Neural progenitor cell (in vitro differentiated cells): ENCODE measurements at regions not wholly inside any gene's neighbourhood (a gene's known extent, or its start where the extent isn't known, plus 50 kb on each side); places are given as distances from the start of the nearest gene placed in this dataset.

Experiments
- CTCF ChIP-seq: fragments of 200-600 bp; sonication (generic); IDR thresholded peaks from 2 replicates; pipeline ENCODE4 v1.5.1; 2017; ENCODE audit warnings: antibody characterized with exemption, mild to moderate bottlenecking
- EZH2 ChIP-seq: fragments of 200-600 bp; sonication (generic); IDR thresholded peaks from 2 replicates; pipeline ENCODE4 v1.6.1; 2017; ENCODE audit warnings: antibody characterized with exemption, mild to moderate bottlenecking, moderate library complexity
- EZH2phosphoT487 ChIP-seq: fragments of 200-600 bp; sonication (generic); IDR thresholded peaks from 2 replicates; pipeline ENCODE4 v1.6.1; 2017; ENCODE audit warnings: antibody characterized with exemption

DNA sequence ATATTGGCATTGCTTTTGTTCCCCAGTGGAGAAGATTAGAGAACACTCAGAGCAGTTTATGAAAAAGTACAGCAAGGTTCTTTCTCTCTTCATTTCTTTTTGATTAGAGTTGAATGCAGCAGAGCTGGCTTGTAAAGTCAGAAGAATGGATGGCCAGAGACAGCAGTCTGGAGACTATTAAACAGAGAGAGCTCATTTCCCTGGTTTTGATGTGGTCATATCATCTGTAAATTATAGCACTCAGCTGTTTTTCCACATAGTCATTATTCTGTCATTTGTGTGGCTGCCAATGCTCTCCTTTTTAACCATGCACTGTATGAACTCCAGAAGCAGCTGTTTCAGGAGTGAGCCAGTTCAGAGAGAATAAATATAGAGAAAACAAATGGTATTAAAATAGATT is 177.4 kb upstream of the CRBN start:
- TF ChIP-seq CTCF (no peak), EZH2 (no peak), EZH2phosphoT487 (no peak)
